ENCODE measurements at regions not wholly inside any gene's neighbourhood (a gene's known extent, or its start where the extent isn't known, plus 50 kb on each side); places are given as distances from the start of the nearest gene placed in this dataset.
"Not testable (repeated sequence)": the region's sequence is repeated elsewhere in the genome, so short reads cannot be mapped to it uniquely, and the experiment has no call there.

GRCh38 chr5:52139888-52140615 lies 647.7 kb upstream of the ITGA1 start:
- in situ Hi-C loops (cut with MboI; ENCODE audit: low sequenced_read_pairs) = no loop called here

GRCh38 chr5:52148679-52149078 lies 639.0 kb upstream of the ITGA1 start:
- in situ Hi-C loops (cut with MboI; ENCODE audit: low sequenced_read_pairs) = no loop called here

GRCh38 chr5:52150501-52150900 lies 637.2 kb upstream of the ITGA1 start:
- in situ Hi-C loops (cut with MboI; ENCODE audit: low sequenced_read_pairs) = no loop called here

GRCh38 chr5:52156809-52157208 lies 630.9 kb upstream of the ITGA1 start:
- in situ Hi-C loops (cut with MboI; ENCODE audit: low sequenced_read_pairs) = not testable (repeated sequence)

GRCh38 chr5:52165806-52166205 lies 621.9 kb upstream of the ITGA1 start:
- in situ Hi-C loops (cut with MboI; ENCODE audit: low sequenced_read_pairs) = not testable (repeated sequence)

GRCh38 chr5:52173133-52173532 lies 614.6 kb upstream of the ITGA1 start:
- in situ Hi-C loops (cut with MboI; ENCODE audit: low sequenced_read_pairs) = no loop called here

GRCh38 chr5:52177193-52177592 lies 610.5 kb upstream of the ITGA1 start:
- in situ Hi-C loops (cut with MboI; ENCODE audit: low sequenced_read_pairs) = no loop called here

GRCh38 chr5:52181403-52181802 lies 606.3 kb upstream of the ITGA1 start:
- in situ Hi-C loops (cut with MboI; ENCODE audit: low sequenced_read_pairs) = no loop called here

GRCh38 chr5:52190737-52191136 lies 597.0 kb upstream of the ITGA1 start:
- in situ Hi-C loops (cut with MboI; ENCODE audit: low sequenced_read_pairs) = no loop called here

- in situ Hi-C loops (cut with MboI; ENCODE audit: low sequenced_read_pairs) = no loop called here
Observed at GRCh38 chr5:52199833-52200232, 587.9 kb upstream of the ITGA1 start.

GRCh38 chr5:52202256-52202655 lies 585.5 kb upstream of the ITGA1 start:
- in situ Hi-C loops (cut with MboI; ENCODE audit: low sequenced_read_pairs) = no loop called here

- in situ Hi-C loops (cut with MboI; ENCODE audit: low sequenced_read_pairs) = no loop called here
Observed at GRCh38 chr5:52204310-52204709, 583.4 kb upstream of the ITGA1 start.
